GM11168 (cell line): ENCODE measurements at regions not wholly inside any gene's neighbourhood (a gene's known extent, or its start where the extent isn't known, plus 50 kb on each side); places are given as distances from the start of the nearest gene placed in this dataset.

Experiments
- in situ Hi-C: fragments of 300-500 bp; cut with MboI; formaldehyde crosslinking; loops from one replicate; pipeline ENCODE4 v1.12.0; 2022; ENCODE audit warnings: low sequenced_read_pairs; ENCODE audit not compliant: unreplicated experiment

DNA sequence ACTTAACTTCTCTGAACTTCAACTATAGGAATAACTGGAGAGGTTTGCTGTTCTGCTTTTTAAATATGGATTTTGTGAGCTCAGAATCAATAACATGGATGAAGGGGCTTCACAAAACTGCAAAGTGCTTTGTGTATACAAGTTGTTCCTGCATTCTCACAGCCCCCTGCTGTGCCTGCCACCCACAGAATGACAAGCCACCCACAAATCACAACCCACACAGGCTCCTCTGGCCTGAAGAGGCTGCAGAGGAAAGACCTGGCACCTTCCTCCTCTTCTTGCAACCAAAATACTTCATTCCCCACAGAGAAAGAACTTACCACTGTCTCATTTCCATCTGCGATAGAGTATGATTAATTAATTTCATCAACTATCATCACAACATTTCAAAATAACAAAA, 106.7 kb upstream of the NHSL1 start:
- in situ Hi-C loops, result no loop called here

DNA sequence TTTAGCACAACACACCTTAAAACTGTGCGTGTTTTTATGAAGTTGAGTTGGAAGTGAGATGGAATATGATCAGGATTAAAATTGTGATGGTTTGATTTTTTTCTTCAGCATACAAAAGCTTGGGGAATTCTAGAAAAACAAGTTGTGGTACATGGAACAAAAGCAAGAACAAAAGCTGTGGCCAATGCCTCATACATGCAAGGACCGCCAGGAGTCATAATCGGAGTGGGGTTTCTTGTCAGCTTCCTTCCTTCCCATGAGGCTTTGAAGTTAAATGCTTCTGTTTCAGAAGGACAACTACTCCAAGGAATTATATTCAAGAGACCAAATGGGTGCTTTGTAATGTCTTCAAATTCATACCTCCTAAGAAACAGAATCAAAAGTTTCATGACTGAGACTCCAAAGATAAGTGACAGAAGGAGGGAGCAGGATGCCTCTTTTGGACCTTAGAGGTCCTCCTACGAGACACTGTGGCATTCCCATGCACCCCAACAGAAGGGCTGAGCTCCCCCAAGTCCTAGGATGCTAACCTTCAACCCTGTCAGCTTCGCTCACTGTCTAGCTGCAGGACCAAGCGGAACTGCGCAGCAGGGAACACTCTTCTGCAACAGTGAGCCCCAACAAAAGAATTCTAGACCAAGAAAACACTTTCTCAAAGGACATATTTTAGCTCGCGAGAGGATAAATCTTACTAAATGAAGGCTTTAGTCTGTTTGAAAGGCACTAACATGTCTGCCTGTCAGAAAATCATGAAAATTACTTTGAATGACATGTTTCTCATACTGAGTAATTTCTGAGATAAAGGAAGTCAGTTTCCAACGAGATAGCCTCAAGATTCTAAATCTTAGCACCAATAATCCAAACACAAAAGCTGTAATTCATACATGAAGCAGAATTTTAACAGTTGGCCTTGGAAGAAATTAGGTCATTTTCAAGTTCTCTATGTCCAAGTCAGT, 108.5 kb upstream of the NHSL1 start:
- in situ Hi-C loops, result no loop called here

DNA sequence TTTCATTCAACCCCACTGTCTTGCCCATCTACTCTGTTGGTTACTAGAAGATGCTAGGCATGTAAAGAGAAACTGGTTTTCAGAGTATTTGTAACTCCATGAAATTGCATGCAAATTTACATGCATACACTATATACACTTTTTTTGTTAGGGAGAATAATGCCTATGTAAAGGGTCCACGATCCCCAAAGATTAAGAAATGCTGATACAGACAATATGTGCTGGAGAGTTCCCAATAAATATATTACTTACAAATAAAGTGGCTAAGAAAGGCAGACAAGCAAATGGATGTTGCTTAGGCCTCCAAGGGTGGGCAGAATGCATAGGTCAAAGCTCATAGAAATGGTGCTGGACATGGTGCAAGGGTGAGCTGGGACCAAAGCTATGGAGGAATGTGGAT, 109.6 kb upstream of the NHSL1 start:
- in situ Hi-C loops, result no loop called here

DNA sequence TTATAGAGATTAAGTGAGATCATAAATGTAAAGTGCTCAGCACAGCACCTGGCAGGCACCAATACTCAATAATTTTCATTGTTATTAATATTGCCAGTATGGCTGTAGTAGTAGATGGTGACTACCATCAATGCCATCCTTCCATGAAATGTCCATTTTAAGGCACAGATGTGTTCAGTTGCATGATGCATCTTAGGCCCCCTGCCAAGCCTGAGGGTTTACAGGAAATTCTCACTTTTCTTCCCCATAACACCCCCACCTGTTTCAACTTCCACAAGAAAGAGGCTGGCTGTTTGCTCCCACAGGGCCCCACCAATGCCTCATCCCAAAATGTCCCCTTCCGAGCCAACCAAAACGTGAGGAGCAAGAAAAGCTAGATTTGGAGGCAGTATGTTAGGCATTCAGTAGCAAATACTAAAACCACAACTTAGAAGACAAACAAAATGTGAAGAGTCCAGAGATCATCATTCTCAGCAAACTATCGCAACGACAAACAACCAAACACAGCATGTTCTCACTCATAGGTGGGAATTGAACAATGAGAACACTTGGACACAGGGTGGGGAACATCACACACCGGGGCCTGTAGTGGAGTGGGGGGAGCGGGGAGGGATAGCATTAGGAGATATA, 110.6 kb upstream of the NHSL1 start:
- in situ Hi-C loops, result no loop called here

DNA sequence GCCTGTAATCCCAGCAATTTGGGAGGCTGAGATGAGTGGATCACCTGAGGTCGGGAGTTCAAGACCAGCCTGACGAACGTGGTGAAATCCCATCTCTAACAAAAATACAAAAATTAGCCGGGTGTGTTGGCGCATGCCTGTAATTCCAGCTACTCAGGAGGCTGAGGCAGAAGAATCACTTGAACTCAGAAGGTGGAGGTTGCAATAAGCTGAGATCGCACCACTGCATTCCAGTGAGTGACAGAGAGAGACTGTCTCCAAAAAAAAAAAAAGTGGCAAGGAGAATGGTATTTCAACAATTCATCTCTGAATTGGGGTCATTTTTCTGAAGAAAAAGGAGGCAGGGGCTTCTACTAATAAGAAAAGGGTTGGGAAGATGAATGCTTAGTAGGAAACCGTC, 111.5 kb upstream of the NHSL1 start:
- in situ Hi-C loops, result no loop called here

DNA sequence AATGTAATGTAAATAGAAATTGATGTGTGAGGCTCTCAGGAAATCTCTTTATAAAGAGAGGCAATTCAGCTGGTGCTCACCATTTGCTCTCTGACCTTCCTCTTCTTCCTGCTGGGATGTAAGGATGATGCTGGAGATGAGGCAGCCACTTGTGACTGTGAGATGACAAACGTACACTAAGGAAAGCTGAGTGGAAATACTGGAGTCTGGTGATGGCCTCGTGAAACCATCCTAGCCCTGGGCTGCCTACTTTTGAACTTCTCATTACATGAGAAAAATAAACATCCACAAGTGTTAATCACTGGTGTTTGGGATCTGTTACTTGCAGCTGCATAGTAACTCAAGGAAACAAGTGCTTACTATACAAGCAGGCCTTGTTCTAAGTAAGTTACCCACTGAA, 114.9 kb upstream of the NHSL1 start:
- in situ Hi-C loops, result no loop called here

DNA sequence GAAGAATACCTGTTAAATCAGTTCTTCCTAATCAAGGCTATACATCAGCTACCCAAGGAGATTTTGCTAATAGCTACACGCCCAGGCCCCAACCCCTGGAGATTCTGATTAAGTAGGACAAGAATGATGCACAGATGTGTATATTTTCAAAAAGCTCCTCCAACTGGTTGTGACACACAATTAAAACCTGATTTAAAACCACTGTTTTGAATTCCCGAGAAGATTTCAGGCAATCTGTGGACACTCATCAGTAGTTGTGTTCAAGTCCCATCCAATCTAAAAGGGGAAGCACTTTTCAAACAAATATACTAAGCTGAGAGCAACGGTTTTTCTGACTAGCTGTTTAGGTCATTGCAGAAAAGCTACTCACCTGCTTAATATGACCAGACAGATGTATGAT, 118.9 kb upstream of the NHSL1 start:
- in situ Hi-C loops, result no loop called here

DNA sequence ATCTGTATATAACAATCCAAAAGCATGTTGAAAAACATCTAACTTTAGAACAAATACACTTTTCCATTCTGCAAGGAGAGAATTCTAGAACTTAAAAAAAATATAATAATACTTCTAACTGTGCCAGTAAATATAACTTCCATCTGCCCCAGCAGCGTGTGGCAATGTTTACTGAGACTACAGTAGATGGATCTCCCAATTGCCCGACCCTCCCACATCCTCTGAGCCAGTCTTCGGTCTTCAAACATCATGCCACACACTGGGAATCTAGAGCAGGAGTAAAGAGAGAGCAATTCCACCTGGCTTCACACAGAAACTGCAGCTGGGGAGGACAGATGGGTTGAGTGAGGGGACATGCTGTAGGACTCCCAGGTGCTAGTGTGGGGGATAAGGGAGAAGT, 121.3 kb upstream of the NHSL1 start:
- in situ Hi-C loops, result no loop called here

DNA sequence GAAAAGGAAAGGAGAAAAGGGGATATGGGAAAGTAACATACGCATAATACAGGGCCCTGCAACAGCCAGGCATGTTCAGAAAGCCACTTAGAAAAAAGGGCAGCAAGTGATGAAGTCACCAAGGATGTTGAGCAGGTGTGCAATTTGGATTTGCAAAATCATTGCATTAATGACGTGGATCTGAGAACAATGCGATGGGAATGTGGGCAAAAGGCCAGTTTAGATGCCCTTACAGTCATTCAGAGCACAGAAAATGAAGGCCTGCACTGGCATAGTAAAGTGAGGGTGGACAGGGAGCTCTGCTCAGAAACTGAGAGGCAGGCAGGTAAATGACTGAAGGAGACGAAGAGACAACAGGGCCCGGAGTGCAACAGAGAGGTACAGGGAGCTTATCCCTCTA, 123.7 kb upstream of the NHSL1 start:
- in situ Hi-C loops, result no loop called here

DNA sequence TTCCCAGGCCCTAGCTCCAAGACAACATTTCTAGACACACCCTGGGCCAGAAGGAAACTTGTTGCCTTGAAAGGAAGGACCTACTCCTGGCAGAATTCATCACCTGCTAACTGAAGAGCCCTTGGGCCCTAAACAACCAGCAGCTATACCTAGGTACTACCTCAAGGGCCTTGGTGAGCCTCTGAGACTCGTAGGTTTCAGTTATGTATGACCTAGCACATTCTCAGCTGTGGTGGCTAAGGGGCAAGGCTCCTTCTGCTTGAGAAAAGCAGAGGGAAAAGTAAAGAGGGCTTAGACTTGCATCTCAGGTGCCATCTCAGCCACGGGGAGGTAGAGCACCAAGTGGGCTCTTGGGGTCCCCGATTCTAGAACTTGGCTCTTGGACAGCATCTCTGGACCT, 132.3 kb upstream of the NHSL1 start:
- in situ Hi-C loops, result no loop called here

DNA sequence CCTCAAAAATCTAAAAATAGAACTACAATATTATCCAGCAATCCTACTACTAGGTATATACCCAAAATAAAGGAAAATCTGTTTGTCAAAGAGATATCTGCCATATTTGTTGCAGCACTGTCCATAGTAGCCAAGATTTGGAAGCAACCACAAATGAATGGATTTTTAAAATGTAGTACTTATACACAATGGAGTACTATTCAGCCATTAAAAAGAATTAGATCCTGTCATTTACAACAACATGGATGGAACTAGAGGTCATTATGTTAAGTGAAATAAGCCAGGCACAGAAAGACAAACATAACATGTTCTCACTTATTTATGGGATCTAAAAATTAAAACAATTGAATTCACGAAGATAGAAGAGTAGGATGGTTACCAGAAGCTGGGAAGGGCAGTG, 135.7 kb upstream of the CCDC28A start:
- in situ Hi-C loops, result no loop called here

DNA sequence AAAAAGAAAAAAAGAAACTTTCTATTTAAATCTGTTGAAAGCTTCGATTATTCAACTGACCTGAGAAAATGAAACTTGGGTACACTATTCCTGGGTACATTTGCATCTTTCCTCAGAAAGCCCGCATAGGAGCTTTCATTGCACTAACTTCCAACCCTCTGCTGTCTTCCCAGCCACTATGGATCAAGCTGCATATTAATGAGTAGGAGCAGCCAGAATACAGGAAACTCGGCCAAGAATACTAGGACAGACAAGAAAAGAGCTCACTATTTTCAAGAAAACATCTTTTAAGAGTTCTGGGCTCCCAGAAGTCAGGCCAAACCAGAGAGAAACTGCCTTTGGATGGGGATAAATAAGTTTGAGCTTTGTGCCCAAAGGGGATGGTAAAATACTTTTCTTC, 135.0 kb upstream of the CCDC28A start:
- in situ Hi-C loops, result no loop called here

DNA sequence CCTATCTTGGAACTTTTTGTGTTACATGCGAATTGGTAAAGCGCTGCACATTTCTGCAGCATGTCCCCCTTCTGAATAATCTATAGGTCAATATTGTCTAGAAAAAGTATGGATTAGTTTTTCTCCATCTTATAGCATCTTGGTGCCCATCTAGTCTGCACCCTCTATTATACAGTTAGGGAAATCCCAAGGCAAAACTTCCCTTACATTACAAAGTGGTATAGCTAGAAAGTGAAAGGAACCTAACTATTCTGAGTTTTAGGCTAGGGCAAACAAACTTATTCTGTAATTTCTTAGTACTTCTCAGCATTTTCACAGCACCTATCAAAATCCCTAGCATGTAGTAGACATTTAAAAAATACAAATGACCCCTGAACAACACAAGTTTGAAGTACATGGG, 133.5 kb upstream of the CCDC28A start:
- in situ Hi-C loops, result no loop called here

DNA sequence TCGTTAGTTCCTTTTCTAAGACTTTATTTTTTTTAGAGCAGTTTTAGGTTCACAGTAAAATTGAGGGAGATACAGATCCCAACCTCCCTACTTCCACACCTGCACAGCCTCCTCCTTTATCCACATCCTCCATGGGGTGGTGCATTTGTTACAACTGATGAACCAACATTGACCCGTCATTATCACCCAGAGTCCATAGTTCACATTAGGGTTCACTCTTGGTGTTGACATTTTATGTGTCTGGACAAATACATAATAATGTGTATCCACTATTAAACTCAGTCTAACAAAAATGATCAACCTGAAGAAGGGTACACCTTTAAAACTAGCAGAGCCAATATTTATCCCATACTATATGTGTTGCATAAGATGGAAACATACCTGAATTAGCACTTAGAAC, 130.4 kb upstream of the CCDC28A start:
- in situ Hi-C loops, result no loop called here

DNA sequence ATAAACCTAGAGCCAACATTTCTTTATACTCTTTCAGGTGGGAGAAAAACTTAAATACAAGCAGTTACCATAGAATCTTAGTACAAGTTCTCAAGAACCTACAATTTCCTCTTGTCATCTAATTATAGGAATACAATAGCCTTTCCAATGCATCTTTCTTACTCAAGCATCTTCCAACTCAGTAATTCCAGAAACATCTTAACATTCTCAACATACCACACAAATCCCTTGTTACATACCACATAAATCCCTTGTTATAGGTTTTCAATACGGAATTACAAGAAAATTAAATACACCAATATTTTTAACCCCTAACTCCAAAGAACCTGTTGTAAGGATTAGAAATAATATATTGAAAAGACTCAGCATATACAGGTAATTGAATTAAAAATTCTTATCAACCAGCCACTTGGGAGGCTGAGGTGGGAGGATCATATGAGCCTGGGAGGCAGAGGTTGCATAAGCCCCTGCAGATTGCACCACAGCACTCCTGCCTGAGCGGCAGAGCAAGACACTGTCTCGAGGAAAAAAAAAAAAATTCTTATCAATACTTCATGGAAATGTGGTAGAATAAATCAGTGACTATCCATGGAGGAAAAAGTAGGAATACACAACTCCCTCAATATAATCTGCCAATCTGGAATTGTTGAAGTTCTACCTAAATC, 127.5 kb upstream of the CCDC28A start:
- in situ Hi-C loops, result no loop called here

DNA sequence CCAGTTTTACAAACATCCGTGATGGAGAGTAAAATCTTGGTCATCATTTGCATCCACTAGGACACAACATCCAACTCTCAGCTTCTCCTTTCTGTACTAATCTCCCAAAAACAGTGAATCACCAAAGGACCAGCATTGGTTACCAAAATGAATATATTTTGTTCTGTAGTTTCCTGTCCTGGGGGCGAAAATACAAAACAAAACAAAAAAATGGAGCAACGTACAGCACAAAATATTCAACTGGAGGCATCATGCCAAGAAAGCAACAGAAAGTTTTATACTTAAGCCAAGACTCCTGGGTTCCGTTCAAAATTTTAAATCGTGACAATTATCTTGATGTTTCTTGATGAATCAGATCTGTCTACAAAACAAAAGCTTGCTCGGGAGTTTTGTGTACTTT, 126.6 kb upstream of the CCDC28A start:
- in situ Hi-C loops, result no loop called here

DNA sequence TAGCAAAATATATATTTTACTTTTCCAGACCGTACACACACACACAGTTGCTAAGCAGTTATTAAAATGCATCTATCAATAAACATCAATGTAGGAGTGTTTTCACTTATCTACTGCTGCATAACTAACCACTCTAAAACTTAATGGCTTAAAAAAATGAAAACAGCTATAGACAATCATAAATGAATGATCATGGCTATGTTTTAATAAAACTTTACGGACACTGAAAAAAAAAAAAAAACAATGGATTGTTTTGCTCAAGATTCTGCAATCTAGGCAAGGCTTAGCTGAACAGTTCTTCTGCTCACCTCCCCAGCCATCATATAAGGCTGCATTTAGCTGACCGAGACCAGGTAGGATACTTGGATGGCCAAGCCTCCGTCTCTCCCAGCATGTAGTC, 125.4 kb upstream of the CCDC28A start:
- in situ Hi-C loops, result no loop called here

DNA sequence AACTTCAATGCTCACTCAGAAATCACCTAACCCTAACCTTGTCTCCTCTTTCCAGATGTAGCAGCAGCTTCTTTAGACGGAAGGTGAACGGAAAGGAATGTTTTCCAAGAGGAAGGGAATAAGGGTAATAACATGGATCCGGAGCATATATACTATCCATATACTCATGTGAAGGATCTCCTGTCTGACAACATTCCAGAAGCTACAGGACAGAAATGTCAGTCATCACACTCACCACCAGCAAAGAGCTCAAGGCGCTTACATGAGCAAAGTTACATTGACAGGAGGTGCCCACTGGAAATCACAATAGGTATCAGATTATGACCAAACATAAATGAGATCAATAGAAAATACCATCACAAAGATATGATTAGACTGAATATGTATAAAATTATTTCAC, 122.1 kb upstream of the CCDC28A start:
- in situ Hi-C loops, result no loop called here

DNA sequence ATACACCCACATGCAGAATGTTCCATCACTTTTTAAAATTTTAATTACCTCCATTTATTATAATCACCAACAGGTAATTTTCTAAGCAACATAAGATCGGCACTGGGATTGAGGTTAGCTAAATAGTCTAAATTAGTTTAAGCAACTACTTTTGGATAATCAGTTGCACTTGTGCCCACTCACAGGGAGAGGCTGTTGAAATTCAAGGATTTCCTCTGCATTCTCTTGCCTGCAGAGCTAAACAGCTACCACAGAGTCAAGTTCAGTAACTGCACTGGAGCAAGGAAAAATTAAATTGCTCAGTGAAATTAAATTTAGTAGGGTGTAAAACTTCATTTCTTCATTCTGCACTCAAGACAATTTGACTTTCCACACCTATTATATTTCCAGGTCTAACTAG, 120.7 kb upstream of the CCDC28A start:
- in situ Hi-C loops, result no loop called here

DNA sequence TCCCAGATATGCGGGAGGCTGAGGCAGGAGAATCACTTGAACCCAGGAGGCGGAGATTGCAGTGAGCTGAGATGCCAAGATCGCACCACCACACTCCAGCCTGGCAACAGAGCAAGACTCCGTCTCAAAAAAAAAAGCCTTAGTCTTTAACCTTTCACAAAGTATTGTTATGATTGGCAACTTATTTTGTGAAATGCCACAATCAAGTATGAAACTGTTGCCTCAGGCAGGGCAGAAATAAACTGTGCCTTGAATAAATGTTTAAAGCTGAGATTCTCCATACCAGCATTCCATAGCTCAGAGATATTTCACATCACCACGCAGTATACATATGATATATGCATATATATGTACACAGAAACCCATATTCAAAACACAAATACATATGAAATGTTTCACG, 120.1 kb upstream of the CCDC28A start:
- in situ Hi-C loops, result no loop called here
